ENCODE measurements at regions not wholly inside any gene's neighbourhood (a gene's known extent, or its start where the extent isn't known, plus 50 kb on each side); places are given as distances from the start of the nearest gene placed in this dataset.
"Not testable (repeated sequence)": the region's sequence is repeated elsewhere in the genome, so short reads cannot be mapped to it uniquely, and the experiment has no call there.

DNA sequence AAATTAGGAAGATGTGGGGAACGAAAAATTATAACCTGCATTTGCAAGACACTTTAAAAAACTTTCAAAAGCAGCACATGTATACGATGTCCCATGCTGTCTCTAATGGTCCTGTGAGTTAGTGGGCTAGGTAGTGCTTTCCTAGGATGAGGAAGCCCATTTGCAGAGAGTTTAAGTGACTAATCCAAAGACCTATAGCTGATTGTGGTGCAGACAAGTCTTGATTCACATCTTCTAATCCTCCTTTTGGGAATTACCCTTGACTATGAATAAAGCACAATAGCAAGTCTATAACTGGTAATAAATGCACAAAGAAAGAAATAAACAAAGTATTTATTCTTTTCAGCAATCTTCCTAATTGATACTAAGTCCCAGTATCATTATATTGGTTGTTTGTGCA is 234.6 kb upstream of the FANCL start:
- no peak overlapping the region for H2AFZ ChIP-seq
- no peaks in the 10 kb centered on the region for H4K20me1 ChIP-seq (ENCODE audit: insufficient read depth)
- H3K27me3 ChIP-seq (replicated peaks; ENCODE audit: insufficient read depth): no peaks in the 10 kb centered on the region
- H3K4me3 ChIP-seq: no peak overlapping the region
- no peaks in the 10 kb centered on the region for H3K79me2 ChIP-seq (ENCODE audit: insufficient read depth)
- no peak overlapping the region for H3K4me2 ChIP-seq (ENCODE audit: unreplicated experiment)
- DNase-seq: no peak
- no peaks in the 10 kb centered on the region for H3K9me3 ChIP-seq (ENCODE audit: low read depth)
- H3F3A ChIP-seq (ENCODE audit: insufficient read depth): no peaks in the 10 kb centered on the region
- in situ Hi-C loops (cut with MboI): no loop called here
- no peaks in the 10 kb centered on the region for H3K36me3 ChIP-seq (ENCODE audit: low read depth)
- H3K27ac ChIP-seq: no peak overlapping the region
- no peaks in the 10 kb centered on the region for H3K4me1 ChIP-seq (ENCODE audit: insufficient read depth)
- 79 to 81% methylated on average over 2 of the region's 2 CpGs for WGBS, 2 experiments (ENCODE audit: low coverage in 1 of 2, low lambda C conversion rate in 2 of 2, missing lambda C conversion rate in 2 of 2)
- H3K9ac ChIP-seq: no peak overlapping the region
- H3K9me2 ChIP-seq (ENCODE audit: insufficient read depth): no peaks in the 10 kb centered on the region
- TF ChIP-seq EZH2 (IDR thresholded peaks at IDR 0.05; ENCODE audit: insufficient read depth, poor library complexity, severe bottlenecking): no peak
- TF ChIP-seq EZH2phosphoT487 (IDR thresholded peaks at IDR 0.05; ENCODE audit: insufficient read depth, low read depth): no peak

DNA sequence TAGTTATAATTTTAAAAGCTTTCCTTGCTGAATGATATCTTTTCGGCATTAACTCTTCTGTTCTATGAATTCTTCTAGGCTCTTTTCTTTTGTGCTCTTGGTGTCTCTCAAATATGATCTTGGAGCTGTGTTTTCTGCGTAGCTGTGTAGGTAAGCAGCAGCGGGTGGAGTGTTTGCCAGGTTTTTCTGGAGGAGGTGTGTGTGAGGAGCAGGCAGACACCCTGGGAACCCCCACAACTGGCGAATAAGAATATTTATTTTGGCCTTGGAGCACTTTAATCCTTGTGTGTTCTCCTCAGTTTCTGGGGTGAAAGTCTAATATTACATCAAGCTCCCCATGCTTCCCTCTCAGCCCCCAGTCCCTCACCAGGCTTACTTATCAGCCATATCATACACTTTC is 232.0 kb upstream of the FANCL start:
- DNase-seq: no peak
- in situ Hi-C loops (cut with MboI): no loop called here
- Histone ChIP-seq H3K79me2 (ENCODE audit: insufficient read depth) (no peaks in the 10 kb centered on the region), H3K36me3 (ENCODE audit: low read depth) (no peaks in the 10 kb centered on the region), H3K27ac (no peak overlapping the region), H2AFZ (no peak overlapping the region), H3K9me3 (ENCODE audit: low read depth) (no peaks in the 10 kb centered on the region), H3K9me2 (ENCODE audit: insufficient read depth) (no peaks in the 10 kb centered on the region), H4K20me1 (ENCODE audit: insufficient read depth) (no peaks in the 10 kb centered on the region), H3K4me3 (no peak overlapping the region), H3K4me2 (ENCODE audit: unreplicated experiment) (no peak overlapping the region), H3K9ac (no peak overlapping the region), H3K4me1 (ENCODE audit: insufficient read depth) (no peaks in the 10 kb centered on the region), H3K27me3 (replicated peaks; ENCODE audit: insufficient read depth) (no peaks in the 10 kb centered on the region), H3F3A (ENCODE audit: insufficient read depth) (no peaks in the 10 kb centered on the region)
- TF ChIP-seq EZH2phosphoT487 (IDR thresholded peaks at IDR 0.05; ENCODE audit: insufficient read depth, low read depth) (no peak), EZH2 (IDR thresholded peaks at IDR 0.05; ENCODE audit: insufficient read depth, poor library complexity, severe bottlenecking) (no peak)
- 64 to 66% methylated on average over 4 of the region's 4 CpGs for WGBS, 2 experiments (ENCODE audit: low coverage in 1 of 2, low lambda C conversion rate in 2 of 2, missing lambda C conversion rate in 2 of 2)

DNA sequence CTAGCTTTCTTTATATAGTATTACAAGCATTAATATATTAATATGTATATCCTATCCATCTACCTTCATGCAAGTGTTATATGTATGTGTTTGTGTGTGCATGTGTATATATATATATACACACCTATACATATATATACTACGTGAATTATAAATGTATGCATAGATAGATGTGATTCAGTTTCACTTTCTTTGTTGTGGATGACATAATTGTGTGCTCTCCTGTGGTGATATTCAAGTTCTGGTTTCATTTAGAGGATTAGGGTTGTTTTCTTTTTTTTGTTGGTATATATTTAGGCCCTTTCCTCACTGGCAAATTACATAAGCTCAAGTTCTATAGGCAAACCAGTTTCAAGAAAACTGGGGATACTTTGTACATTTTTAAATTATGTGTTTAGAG is 225.7 kb upstream of the FANCL start:
- Histone ChIP-seq H3K9me2 (ENCODE audit: insufficient read depth) (no peaks in the 10 kb centered on the region), H3K9me3 (ENCODE audit: low read depth) (no peaks in the 10 kb centered on the region), H3K27ac (no peak overlapping the region), H3K4me1 (ENCODE audit: insufficient read depth) (no peaks in the 10 kb centered on the region), H4K20me1 (ENCODE audit: insufficient read depth) (no peaks in the 10 kb centered on the region), H3K4me2 (ENCODE audit: unreplicated experiment) (no peak overlapping the region), H2AFZ (no peak overlapping the region), H3F3A (ENCODE audit: insufficient read depth) (no peaks in the 10 kb centered on the region), H3K9ac (no peak overlapping the region), H3K79me2 (ENCODE audit: insufficient read depth) (no peaks in the 10 kb centered on the region), H3K4me3 (no peak overlapping the region), H3K27me3 (replicated peaks; ENCODE audit: insufficient read depth) (no peaks in the 10 kb centered on the region), H3K36me3 (ENCODE audit: low read depth) (no peaks in the 10 kb centered on the region)
- 93 to 100% methylated on average over 1 of the region's 1 CpG for WGBS, 2 experiments (ENCODE audit: low coverage in 1 of 2, low lambda C conversion rate in 2 of 2, missing lambda C conversion rate in 2 of 2)
- in situ Hi-C loops (cut with MboI): no loop called here
- TF ChIP-seq EZH2phosphoT487 (IDR thresholded peaks at IDR 0.05; ENCODE audit: insufficient read depth, low read depth): no peak
- no peak for TF ChIP-seq EZH2 (IDR thresholded peaks at IDR 0.05; ENCODE audit: insufficient read depth, poor library complexity, severe bottlenecking)
- no peak for DNase-seq

DNA sequence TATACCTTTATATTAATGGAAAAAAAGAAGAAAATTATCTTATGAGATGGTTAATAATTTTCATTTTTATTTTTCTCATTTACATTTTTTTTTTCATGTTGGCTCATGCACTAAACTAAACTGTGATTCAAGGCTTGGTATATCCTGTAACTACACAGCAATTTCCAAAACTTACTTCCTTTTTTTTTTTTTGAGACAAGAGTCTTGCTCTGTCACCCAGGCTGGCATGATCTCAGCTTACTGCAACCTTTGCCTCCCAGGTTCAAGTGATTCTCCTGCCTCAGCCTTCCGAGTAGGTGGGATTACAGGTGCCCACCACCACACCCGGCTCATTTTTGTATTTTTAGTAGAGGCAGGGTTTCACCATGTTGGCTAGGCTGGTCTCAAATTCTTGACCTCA is 224.9 kb upstream of the FANCL start:
- H3K79me2 ChIP-seq (ENCODE audit: insufficient read depth); in situ Hi-C loops (cut with MboI); H2AFZ ChIP-seq: not testable (repeated sequence)

DNA sequence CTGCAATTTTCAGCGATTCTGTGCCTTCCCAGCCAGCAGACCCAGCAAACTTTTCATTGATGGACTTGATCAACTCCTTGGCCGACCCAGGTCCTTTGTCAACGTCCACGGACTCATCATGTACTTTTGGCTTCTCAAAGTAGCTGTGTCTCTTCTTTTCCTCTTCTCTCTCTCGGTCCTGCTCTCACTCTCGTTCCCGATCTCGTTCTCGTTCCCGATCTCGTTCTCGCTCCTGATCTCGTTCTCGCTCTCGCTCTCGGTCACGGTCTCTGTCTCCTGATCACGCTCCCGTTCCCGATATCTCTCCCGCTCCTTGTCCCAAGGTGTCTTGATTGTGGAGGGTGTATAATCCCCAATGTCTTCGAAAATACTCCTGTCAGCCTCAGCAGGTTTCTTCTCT is 219.5 kb upstream of the FANCL start:
- no peak overlapping the region for H2AFZ ChIP-seq
- in situ Hi-C loops (cut with MboI): no loop called here
- WGBS, 2 experiments (ENCODE audit: low coverage in 1 of 2, low lambda C conversion rate in 2 of 2, missing lambda C conversion rate in 2 of 2): 82 to 84% methylated on average over 22 of the region's 22 CpGs
- H3K36me3 ChIP-seq (ENCODE audit: low read depth): no peaks in the 10 kb centered on the region
- no peak for DNase-seq
- no peak overlapping the region for H3K9ac ChIP-seq
- no peaks in the 10 kb centered on the region for H3K27me3 ChIP-seq (replicated peaks; ENCODE audit: insufficient read depth)
- no peaks in the 10 kb centered on the region for H3F3A ChIP-seq (ENCODE audit: insufficient read depth)
- H3K4me2 ChIP-seq (ENCODE audit: unreplicated experiment): no peak overlapping the region
- no peaks in the 10 kb centered on the region for H3K79me2 ChIP-seq (ENCODE audit: insufficient read depth)
- H3K4me1 ChIP-seq (ENCODE audit: insufficient read depth): no peaks in the 10 kb centered on the region
- no peak overlapping the region for H3K27ac ChIP-seq
- no peaks in the 10 kb centered on the region for H4K20me1 ChIP-seq (ENCODE audit: insufficient read depth)
- TF ChIP-seq EZH2phosphoT487 (IDR thresholded peaks at IDR 0.05; ENCODE audit: insufficient read depth, low read depth) (no peak), EZH2 (IDR thresholded peaks at IDR 0.05; ENCODE audit: insufficient read depth, poor library complexity, severe bottlenecking) (no peak)
- H3K9me2 ChIP-seq (ENCODE audit: insufficient read depth): no peaks in the 10 kb centered on the region
- H3K4me3 ChIP-seq: no peak overlapping the region
- H3K9me3 ChIP-seq (ENCODE audit: low read depth): no peaks in the 10 kb centered on the region

More for the DNA sequence above, 224.9 kb upstream of the FANCL start:
- not testable (repeated sequence) for H3K36me3 ChIP-seq (ENCODE audit: low read depth); H3K27ac ChIP-seq; DNase-seq; H4K20me1 ChIP-seq (ENCODE audit: insufficient read depth); H3K4me3 ChIP-seq; H3K4me1 ChIP-seq (ENCODE audit: insufficient read depth); H3K9me3 ChIP-seq (ENCODE audit: low read depth); H3K4me2 ChIP-seq (ENCODE audit: unreplicated experiment); H3F3A ChIP-seq (ENCODE audit: insufficient read depth); H3K27me3 ChIP-seq (replicated peaks; ENCODE audit: insufficient read depth); H3K9ac ChIP-seq; H3K9me2 ChIP-seq (ENCODE audit: insufficient read depth)
- 46 to 53% methylated on average over 2 of the region's 2 CpGs for WGBS, 2 experiments (ENCODE audit: low coverage in 1 of 2, low lambda C conversion rate in 2 of 2, missing lambda C conversion rate in 2 of 2)

Measured in GM23248 (cell line).